Thyroid gland (tissue), 4 donors: ENCODE measurements at regions not wholly inside any gene's neighbourhood (a gene's known extent, or its start where the extent isn't known, plus 50 kb on each side); places are given as distances from the start of the nearest gene placed in this dataset.

ENCODE experiments used
- CTCF ChIP-seq, 6 experiments: fragments of 200-600 bp in 3 of 6; fragments of 450-650 bp in 3 of 6; sonication (generic) in 3 of 6; IDR thresholded peaks; one replicate each; pipeline ENCODE4 v1.5.1; 2016 to 2019; ENCODE audit warnings: antibody characterized with exemption in 6 of 6, mild to moderate bottlenecking in 2 of 6, inconsistent platforms in 1 of 6, moderate library complexity in 1 of 6
- POLR2A ChIP-seq, 2 donors: fragments of 450-650 bp; IDR thresholded peaks; one replicate each; pipeline ENCODE4 v1.6.1; 2017; ENCODE audit warnings: antibody characterized with exemption in 2 of 2, mild to moderate bottlenecking in 2 of 2, moderate library complexity in 1 of 2

GRCh38 chr15:96109820-96110219 lies 220.7 kb upstream of the NR2F2 start:
- TF ChIP-seq CTCF (IDR thresholded peaks at IDR 0.05) (no peak), POLR2A (IDR thresholded peaks at IDR 0.05) (no peak)
